HepG2 (cell line): ENCODE measurements at regions not wholly inside any gene's neighbourhood (a gene's known extent, or its start where the extent isn't known, plus 50 kb on each side); places are given as distances from the start of the nearest gene placed in this dataset.
A peak's percentile ranks its signal among the peaks of the same experiment; 100 is the strongest.

Source experiments
- ATF3 ChIP-seq: sonication (generic); formaldehyde crosslinking; IDR thresholded peaks from 2 replicates; pipeline ENCODE4 v1.4.0; 2020; ENCODE audit warnings: missing genetic modification reagents
- DBP ChIP-seq: sonication (generic); formaldehyde crosslinking; IDR thresholded peaks from 2 replicates; pipeline ENCODE4 v1.4.0; 2020; ENCODE audit warnings: missing genetic modification reagents; ENCODE audit errors: not compliant biosample characterization
- KDM3A ChIP-seq: IDR thresholded peaks from 2 replicates; pipeline ENCODE4 v1.6.1; 2018; ENCODE audit warnings: low read depth, missing compliant biosample characterization
- NFYB ChIP-seq: sonication (generic); formaldehyde crosslinking; IDR thresholded peaks from 2 replicates; pipeline ENCODE4 v1.4.0; 2020; ENCODE audit warnings: missing genetic modification reagents
- NFYC ChIP-seq: IDR thresholded peaks from 2 replicates; pipeline ENCODE4 v1.6.1; 2016; ENCODE audit warnings: missing genetic modification reagents, missing compliant biosample characterization
- PHF21A ChIP-seq: sonication (generic); formaldehyde crosslinking; IDR thresholded peaks from 2 replicates; pipeline ENCODE4 v1.5.0; 2020; ENCODE audit warnings: mild to moderate bottlenecking, missing genetic modification reagents
- RXRB ChIP-seq: IDR thresholded peaks from 2 replicates; pipeline ENCODE4 v1.6.1; 2016; ENCODE audit warnings: borderline replicate concordance, missing genetic modification reagents, missing compliant biosample characterization
- SAP130 ChIP-seq: IDR thresholded peaks from 2 replicates; pipeline ENCODE4 v1.6.1; 2016; ENCODE audit warnings: low read depth
- SNAPC2 ChIP-seq: sonication (generic); formaldehyde crosslinking; IDR thresholded peaks from 2 replicates; pipeline ENCODE4 v1.8.1; 2022; ENCODE audit warnings: mild to moderate bottlenecking, missing genetic modification reagents
- SOX13 ChIP-seq, 3 experiments: fragments of 450-650 bp in 1 of 3; sonication (generic) in 1 of 3; formaldehyde crosslinking in 1 of 3; IDR thresholded peaks in 2 of 3; conservative IDR thresholded peaks in 1 of 3; 2 replicates each; pipeline versions ENCODE4 v1.5.0 to v1.6.1; 2016 to 2020; ENCODE audit warnings: antibody characterized with exemption in 1 of 3, mild to moderate bottlenecking in 1 of 3, missing compliant biosample characterization in 1 of 3, missing genetic modification reagents in 1 of 3, moderate library complexity in 1 of 3
- SOX5 ChIP-seq: IDR thresholded peaks from 2 replicates; pipeline ENCODE4 v1.6.1; 2016; ENCODE audit warnings: borderline replicate concordance
- SPEN ChIP-seq: sonication (generic); formaldehyde crosslinking; IDR thresholded peaks from 2 replicates; pipeline ENCODE4 v1.5.1; 2020; ENCODE audit warnings: low read depth, mild to moderate bottlenecking, missing genetic modification reagents
- TGIF2 ChIP-seq: IDR thresholded peaks from 2 replicates; pipeline ENCODE4 v1.6.1; 2016; ENCODE audit warnings: control low read depth, missing compliant biosample characterization
- ZFP37 ChIP-seq: sonication (generic); formaldehyde crosslinking; IDR thresholded peaks from 2 replicates; pipeline ENCODE4 v1.4.0; 2020; ENCODE audit warnings: missing genetic modification reagents, borderline replicate concordance
- ZNF20 ChIP-seq: sonication (generic); formaldehyde crosslinking; IDR thresholded peaks from 2 replicates; pipeline ENCODE4 v1.4.0; 2020; ENCODE audit warnings: mild to moderate bottlenecking, moderate library complexity, missing genetic modification reagents
- ZNF530 ChIP-seq: sonication (generic); formaldehyde crosslinking; IDR thresholded peaks from 2 replicates; pipeline ENCODE4 v1.5.0; 2020; ENCODE audit warnings: low read depth, mild to moderate bottlenecking, missing genetic modification reagents
- ZNF562 ChIP-seq: sonication (generic); formaldehyde crosslinking; IDR thresholded peaks from 2 replicates; pipeline ENCODE4 v1.8.0; 2022; ENCODE audit warnings: missing genetic modification reagents, borderline replicate concordance
- ZNF570 ChIP-seq: sonication (generic); formaldehyde crosslinking; IDR thresholded peaks from 2 replicates; pipeline ENCODE4 v1.4.0; 2020; ENCODE audit warnings: mild to moderate bottlenecking, missing genetic modification reagents, borderline replicate concordance
- ZNF609 ChIP-seq: sonication (generic); formaldehyde crosslinking; IDR thresholded peaks from 2 replicates; pipeline ENCODE4 v1.4.0; 2020; ENCODE audit warnings: mild to moderate bottlenecking, missing genetic modification reagents, borderline replicate concordance
- ZSCAN9 ChIP-seq: IDR thresholded peaks from 2 replicates; pipeline ENCODE4 v1.6.1; 2016; ENCODE audit warnings: borderline replicate concordance
- TF ChIP-seq, protein P1 (sequence below): sonication (generic); formaldehyde crosslinking; IDR thresholded peaks from 2 replicates; pipeline ENCODE4 v1.8.1; 2022; ENCODE audit warnings: mild to moderate bottlenecking, missing genetic modification reagents

GRCh38 chr5:52709167-52709925, 78.4 kb upstream of the ITGA1 start (continued):
- TF ChIP-seq ZNF609 (CRISPR knock-in tag) (peak; percentile 30; the same call in 1 of the 2 replicates), ZSCAN9 (CRISPR knock-in tag) (peak; percentile 68), KDM3A (CRISPR knock-in tag) (peak; percentile 40; the same call in 1 of the 2 replicates), SAP130 (CRISPR knock-in tag) (peak; percentile 79), ZFP37 (CRISPR knock-in tag) (no peak), ZNF570 (CRISPR knock-in tag) (no peak), PHF21A (CRISPR knock-in tag) (peak; percentile 39; the same call in 1 of the 2 replicates), ATF3 (0 out of 2 replicates have a peak, but pooled peaks have one; percentile 32), ZNF562 (no peak), DBP (CRISPR knock-in tag) (no peak), NFYB (0 out of 2 replicates have a peak, but pooled peaks have one; percentile 31), NFYC (CRISPR knock-in tag) (peak; percentile 43; the same call in 1 of the 2 replicates), SNAPC2 (CRISPR knock-in tag) (no peak), ZNF20 (no peak), SOX13 (IDR thresholded peaks at IDR 0.05) (peak; percentile 85), SOX13 (CRISPR knock-in tag; conservative IDR thresholded peaks at IDR 0.05 in 1 of 2, IDR thresholded peaks at IDR 0.05 in 1 of 2) (peak in 1 of 2 experiments; percentile 92; a peak in 2 of 4 replicates), ZNF530 (CRISPR knock-in tag) (no peak), TGIF2 (CRISPR knock-in tag) (0 out of 2 replicates have a peak, but pooled peaks have one; percentile 19), SOX5 (peak; percentile 92), SPEN (CRISPR knock-in tag) (0 out of 2 replicates have a peak, but pooled peaks have one; percentile 22), RXRB (peak; percentile 88)
- TF ChIP-seq, protein P1, sequence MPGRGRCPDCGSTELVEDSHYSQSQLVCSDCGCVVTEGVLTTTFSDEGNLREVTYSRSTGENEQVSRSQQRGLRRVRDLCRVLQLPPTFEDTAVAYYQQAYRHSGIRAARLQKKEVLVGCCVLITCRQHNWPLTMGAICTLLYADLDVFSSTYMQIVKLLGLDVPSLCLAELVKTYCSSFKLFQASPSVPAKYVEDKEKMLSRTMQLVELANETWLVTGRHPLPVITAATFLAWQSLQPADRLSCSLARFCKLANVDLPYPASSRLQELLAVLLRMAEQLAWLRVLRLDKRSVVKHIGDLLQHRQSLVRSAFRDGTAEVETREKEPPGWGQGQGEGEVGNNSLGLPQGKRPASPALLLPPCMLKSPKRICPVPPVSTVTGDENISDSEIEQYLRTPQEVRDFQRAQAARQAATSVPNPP (CRISPR knock-in tag), result no peak
